GM12878 (cell line): ENCODE measurements at regions not wholly inside any gene's neighbourhood (a gene's known extent, or its start where the extent isn't known, plus 50 kb on each side); places are given as distances from the start of the nearest gene placed in this dataset.

Experiments used
- ATAC-seq: fragments of 200-7000 bp; cut with Tn5 transposase; 3 replicates; pipeline ENCODE4 v1.9.1; 2020; ENCODE audit warnings: mild to moderate bottlenecking, moderate library complexity
- BruUV-seq: library from RNA; stranded (reverse); fragments of 400-500 nt; replicated peaks from 2 replicates; lab custom pipeline; 2021; lab: Mats Ljungman, UMichigan
- CTCF ChIA-PET: fragments of 300-600 bp; sonication (Branson Sonifier 250); formaldehyde crosslinking; extraction: SDS; loops from one replicate; lab custom pipeline; 2021; ENCODE audit warnings: inconsistent platforms; lab: Yijun Ruan, JAX
- POLR2A ChIA-PET: fragments of 350-600 bp; formaldehyde crosslinking; extraction: SDS; loops from one replicate; lab custom pipeline; 2021; ENCODE audit warnings: inconsistent platforms; lab: Charles Lee
- RAD21 ChIA-PET: fragments of 300-600 bp; sonication (Branson Sonifier 250); formaldehyde crosslinking; loops from one replicate; lab custom pipeline; 2023; ENCODE audit warnings: antibody characterized with exemption; ENCODE audit not compliant: unreplicated experiment; lab: Charles Lee
- SMC1A ChIA-PET: fragments of 300-600 bp; sonication (Branson Sonifier 250); formaldehyde crosslinking; loops from one replicate; lab custom pipeline; 2023; ENCODE audit not compliant: unreplicated experiment, uncharacterized antibody; lab: Charles Lee
- DNase-seq: peaks from one replicate; pipeline ENCODE4 v3.0.0-alpha.2; 2011; ENCODE audit warnings: low read depth, low spot score
- FAIRE-seq: peaks from 3 replicates; lab custom pipeline; 2011; peaks lifted over from hg19 to GRCh38; lab: Jason Lieb, UNC
- H2AFZ ChIP-seq: 2 replicates; pipeline ENCODE4 v1.6.0; 2011; ENCODE audit warnings: low read depth, low read length, control low read depth; ENCODE audit not compliant: control insufficient read depth
- H3K27ac ChIP-seq: 2 replicates; pipeline ENCODE4 v1.5.1; 2011; ENCODE audit warnings: control low read depth; ENCODE audit not compliant: control insufficient read depth, insufficient read depth
- H3K27me3 ChIP-seq, 2 experiments: replicated peaks in 1 of 2; 2 replicates each; pipeline versions ENCODE4 v1.6.0 to v1.6.1; 2011; ENCODE audit warnings: low read length in 1 of 2; ENCODE audit not compliant: control insufficient read depth in 2 of 2, insufficient read depth in 2 of 2
- H3K36me3 ChIP-seq, 2 experiments: 2 replicates each; pipeline ENCODE4 v1.5.1; 2011; ENCODE audit warnings: low read length in 1 of 2; ENCODE audit not compliant: control insufficient read depth in 2 of 2, insufficient read depth in 2 of 2
- H3K4me1 ChIP-seq: 2 replicates; pipeline ENCODE4 v1.6.1; 2011; ENCODE audit warnings: mild to moderate bottlenecking, low read length, moderate library complexity, mixed read lengths; ENCODE audit not compliant: control insufficient read depth, insufficient read depth
- H3K4me2 ChIP-seq: 2 replicates; pipeline ENCODE4 v1.6.0; 2011; ENCODE audit warnings: control low read depth; ENCODE audit not compliant: control insufficient read depth, insufficient read depth
- H3K4me3 ChIP-seq: fragments of 200-600 bp; sonication (generic); 2 replicates; pipeline ENCODE4 v1.5.1; 2016
- H3K79me2 ChIP-seq: 2 replicates; pipeline ENCODE4 v1.6.0; 2011; ENCODE audit warnings: low read length; ENCODE audit not compliant: control insufficient read depth, insufficient read depth
- H3K9ac ChIP-seq: 2 replicates; pipeline ENCODE4 v1.8.0; 2011; ENCODE audit warnings: low read length, control low read depth, mixed read lengths; ENCODE audit not compliant: control insufficient read depth, insufficient read depth
- H3K9me3 ChIP-seq: replicated peaks from 3 replicates; pipeline ENCODE4 v1.5.1; 2011; ENCODE audit warnings: mild to moderate bottlenecking, low read length; ENCODE audit not compliant: control insufficient read depth, insufficient read depth
- H4K20me1 ChIP-seq: 2 replicates; pipeline ENCODE4 v1.6.0; 2011; ENCODE audit not compliant: control insufficient read depth, insufficient read depth
- BCL11A ChIP-seq: IDR thresholded peaks from 2 replicates; pipeline ENCODE4 v1.6.1; 2011; ENCODE audit warnings: low read depth, low read length
- BMI1 ChIP-seq: fragments of 450-650 bp; IDR thresholded peaks from 2 replicates; pipeline ENCODE4 v1.6.1; 2016; ENCODE audit warnings: mild to moderate bottlenecking, moderate library complexity, borderline replicate concordance
- CBFB ChIP-seq: IDR thresholded peaks from 2 replicates; pipeline ENCODE4 v1.6.1; 2016; ENCODE audit warnings: antibody characterized with exemption, low read depth
- CEBPB ChIP-seq, 2 experiments: fragments of 150-350 bp in 1 of 2; IDR thresholded peaks; 2 replicates each; pipeline ENCODE4 v1.6.1; 2012 to 2014; ENCODE audit warnings: low read depth in 2 of 2, low read length in 2 of 2, borderline replicate concordance in 1 of 2, inconsistent platforms in 1 of 2
- CHD2 ChIP-seq: IDR thresholded peaks from 2 replicates; pipeline ENCODE4 v1.6.1; 2011; ENCODE audit warnings: low read depth, low read length, improper control_type of control experiment, borderline replicate concordance
- ETV6 ChIP-seq, 2 experiments: fragments of 450-650 bp in 1 of 2; IDR thresholded peaks in 1 of 2; conservative IDR thresholded peaks in 1 of 2; 2 replicates each; pipeline ENCODE4 v1.6.1; 2014; ENCODE audit warnings: antibody characterized with exemption in 1 of 2, borderline replicate concordance in 1 of 2, low read depth in 1 of 2, mild to moderate bottlenecking in 1 of 2, moderate library complexity in 1 of 2
- FOXK2 ChIP-seq: fragments of 450-650 bp; IDR thresholded peaks from 2 replicates; pipeline ENCODE4 v1.6.1; 2017; ENCODE audit warnings: mild to moderate bottlenecking, moderate library complexity
- GABPA ChIP-seq: IDR thresholded peaks from 2 replicates; pipeline ENCODE4 v1.6.1; 2014; ENCODE audit warnings: antibody characterized with exemption, low read depth, mild to moderate bottlenecking, inconsistent platforms
- LARP7 ChIP-seq: fragments of 450-650 bp; IDR thresholded peaks from 2 replicates; pipeline ENCODE4 v1.6.1; 2017; ENCODE audit warnings: mild to moderate bottlenecking
- NFIC ChIP-seq: IDR thresholded peaks from 2 replicates; pipeline ENCODE4 v1.6.1; 2012; ENCODE audit warnings: low read depth, mild to moderate bottlenecking, inconsistent platforms, low read length, moderate library complexity
- PBX3 ChIP-seq: IDR thresholded peaks from 2 replicates; pipeline ENCODE4 v1.6.1; 2011; ENCODE audit warnings: mild to moderate bottlenecking, low read depth, low read length, moderate library complexity; ENCODE audit not compliant: insufficient replicate concordance
- POLR2AphosphoS5 ChIP-seq: IDR thresholded peaks from 2 replicates; pipeline ENCODE4 v1.6.1; 2011; ENCODE audit warnings: mild to moderate bottlenecking, low read length, inconsistent platforms
- SIX5 ChIP-seq: IDR thresholded peaks from 2 replicates; pipeline ENCODE4 v1.6.1; 2011; ENCODE audit warnings: mild to moderate bottlenecking, low read depth, low read length, moderate library complexity; ENCODE audit not compliant: severe bottlenecking
- SMAD5 ChIP-seq: IDR thresholded peaks from 2 replicates; pipeline ENCODE4 v1.6.1; 2016; ENCODE audit warnings: antibody characterized with exemption, low read depth
- USF1 ChIP-seq: IDR thresholded peaks from 2 replicates; pipeline ENCODE4 v1.6.1; 2011; ENCODE audit warnings: borderline replicate concordance, low read depth, mild to moderate bottlenecking, moderate library complexity, mixed read lengths, low read length; ENCODE audit not compliant: insufficient read depth; ENCODE audit errors: extremely low read length
- ZNF274 ChIP-seq: IDR thresholded peaks from one replicate; pipeline ENCODE4 v1.8.0; 2011; ENCODE audit not compliant: insufficient read length, insufficient read depth
- ZNF592 ChIP-seq: fragments of 450-650 bp; IDR thresholded peaks from 2 replicates; pipeline ENCODE4 v1.6.1; 2017; ENCODE audit warnings: mild to moderate bottlenecking, moderate library complexity
- WGBS: methylation state at CpG from one replicate; pipeline ENCODE4 v1.1.6; 2016; ENCODE audit warnings: low lambda C conversion rate; ENCODE audit not compliant: insufficient replicate concordance, insufficient coverage; ENCODE audit errors: missing lambda C conversion rate; 5-methylcytosine and 5-hydroxymethylcytosine counted together
- in situ Hi-C: fragments of 300-500 bp; cut with MboI; formaldehyde crosslinking; loops from 9 replicates; pipeline ENCODE4 v1.14.3; 2018; ENCODE audit warnings: mixed read lengths
- intact Hi-C: fragments of 100-400 bp; cut with micrococcal nuclease; formaldehyde crosslinking; loops from one replicate; pipeline ENCODE4 v1.14.2; 2022; ENCODE audit not compliant: unreplicated experiment

- TF ChIP-seq ZNF592, result no peak
- TF ChIP-seq CBFB, result no peak
- no peak for TF ChIP-seq ZNF274
- TF ChIP-seq FOXK2, result no peak
Observed at GRCh38 chr10:118108194-118109026, 61.7 kb upstream of the RAB11FIP2 start (continued).

GRCh38 chr10:118107541-118107940, 60.8 kb upstream of the RAB11FIP2 start:
- Histone ChIP-seq H3K9me3 (no peaks in the 10 kb centered on the region), H3K27ac (no peak overlapping the region), H3K36me3 (no peaks in the 10 kb centered on the region), H3K27me3 (no peaks in the 10 kb centered on the region; a peak in 1 of 4 replicates), H3K79me2 (no peaks in the 10 kb centered on the region), H3K4me1 (no peaks in the 10 kb centered on the region), H3K9ac (no peak overlapping the region), H3K4me2 (no peak overlapping the region), H3K4me3 (no peak overlapping the region), H2AFZ (no peak overlapping the region), H4K20me1 (no peaks in the 10 kb centered on the region)
- FAIRE-seq (no peak), DNase-seq (no peak), ATAC-seq (no peak)
- no TSS peak for BruUV-seq
- ChIA-PET CTCF (no interaction called here), SMC1A (no interaction called here), POLR2A (no interaction called here), RAD21 (no interaction called here)
- intact Hi-C loops, result loop anchor here (5.0 to 10.0 kb wide), 2 partner anchors 243 to 570 kb away; no protein-coding TSS in a partner anchor
- WGBS, result 0% methylated on average over 2 of the region's 2 CpGs
- in situ Hi-C loops, result no loop called here
- TF ChIP-seq LARP7, result no peak
- TF ChIP-seq SMAD5, result no peak
- TF ChIP-seq PBX3, result no peak
- no peak for TF ChIP-seq BCL11A
- no peak for TF ChIP-seq NFIC
- TF ChIP-seq SIX5, result no peak
- no peak for TF ChIP-seq CHD2
- no peak for TF ChIP-seq CEBPB (IDR thresholded peaks at IDR 0.05; ENCODE audit: borderline replicate concordance in 1 of 2, low read depth in 2 of 2, low read length in 2 of 2)
- no peak for TF ChIP-seq GABPA
- no peak for TF ChIP-seq POLR2AphosphoS5
- TF ChIP-seq USF1, result no peak
- no peak for TF ChIP-seq ETV6 (conservative IDR thresholded peaks at IDR 0.05 in 1 of 2, IDR thresholded peaks at IDR 0.05 in 1 of 2; ENCODE audit: borderline replicate concordance in 1 of 2, low read depth in 1 of 2)
- TF ChIP-seq BMI1, result no peak
